ENCODE measurements at regions not wholly inside any gene's neighbourhood (a gene's known extent, or its start where the extent isn't known, plus 50 kb on each side); places are given as distances from the start of the nearest gene placed in this dataset.

DNA sequence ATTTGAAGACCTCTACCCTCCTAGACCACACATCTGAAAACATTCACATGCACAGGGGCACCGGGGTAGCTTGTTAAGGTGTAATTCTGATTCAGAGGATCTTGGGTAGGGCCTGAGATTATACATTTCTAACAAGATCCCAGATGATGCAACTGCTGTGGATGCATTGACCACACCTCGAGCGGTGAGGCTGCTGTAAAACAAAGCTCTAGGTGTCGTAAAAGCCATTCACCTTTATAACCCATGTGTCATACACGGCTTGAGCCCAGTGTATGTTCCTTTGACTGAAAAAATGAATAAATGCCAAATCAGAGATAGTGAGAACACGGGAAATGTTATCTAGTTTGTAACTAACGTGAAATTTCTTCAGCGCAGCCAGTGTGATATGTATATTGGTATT lies 1578.2 kb upstream of the WWC1 start:
- no peaks in the 10 kb centered on the region for H3K27me3 ChIP-seq (ENCODE audit: control insufficient read depth, insufficient read depth, low read length)
- H3K36me3 ChIP-seq (ENCODE audit: control insufficient read depth, insufficient read depth, low read length): no peaks in the 10 kb centered on the region
- H3K27ac Mint-ChIP-seq: no peak overlapping the region
- TF ChIP-seq CTCF (IDR thresholded peaks at IDR 0.05): no peak
- peaks cover 11% of the 10 kb centered on the region for H3K9me3 ChIP-seq (ENCODE audit: control insufficient read depth, insufficient read depth, low read length)
- H3K4me1 Mint-ChIP-seq: no peaks in the 10 kb centered on the region
- peaks cover 2 to 19% of the 10 kb centered on the region in 2 donors for H3K9me3 Mint-ChIP-seq
- no peaks in the 10 kb centered on the region for H3K4me1 ChIP-seq (ENCODE audit: control insufficient read depth, insufficient read depth, low read length)
- no peak for ATAC-seq
- intact Hi-C loops (cut with micrococcal nuclease): no loop called here
- no peaks in the 10 kb centered on the region for H3K36me3 Mint-ChIP-seq
- no peaks in the 10 kb centered on the region for H3K27me3 Mint-ChIP-seq (ENCODE audit: low read depth in 2 of 2)
- H3K4me3 ChIP-seq (ENCODE audit: low read length): no peak overlapping the region
- H3K4me3 Mint-ChIP-seq: no peak overlapping the region
- WGBS (ENCODE audit: insufficient coverage): 80% methylated on average over 8 of the region's 8 CpGs
- no peak overlapping the region for H3K27ac ChIP-seq (ENCODE audit: low read length)
- no peak for DNase-seq

DNA sequence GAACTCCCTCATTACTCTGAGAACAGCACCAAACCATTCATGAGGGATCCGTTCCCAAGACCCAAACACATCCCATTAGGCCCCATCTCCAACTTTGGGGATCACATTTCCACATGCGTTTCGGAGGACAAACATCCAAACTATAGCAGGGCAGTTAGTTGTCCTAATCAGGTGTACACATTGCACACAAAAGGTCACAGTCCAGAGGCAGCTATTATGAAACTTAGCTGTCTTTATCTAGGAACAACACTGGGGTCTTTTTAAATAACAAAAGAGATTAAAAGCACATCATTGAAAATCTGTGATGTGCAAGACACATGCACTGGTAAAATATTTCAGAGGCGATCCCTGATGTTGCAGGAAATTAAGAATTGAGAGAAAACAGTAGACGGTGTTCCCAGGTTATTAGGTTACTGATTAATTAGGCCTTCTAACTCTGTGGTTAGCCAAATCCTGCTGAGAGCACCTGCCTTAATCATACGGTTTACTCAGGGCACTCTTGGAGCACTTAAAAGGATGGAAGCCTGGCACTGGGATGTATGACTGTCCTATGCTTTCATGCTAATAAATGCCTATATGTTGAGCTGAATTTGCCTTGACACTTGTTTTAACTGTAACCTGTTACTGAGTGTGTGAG lies 1574.5 kb upstream of the WWC1 start:
- H3K4me3 ChIP-seq (ENCODE audit: low read length): no peak overlapping the region
- no peaks in the 10 kb centered on the region for H3K36me3 ChIP-seq (ENCODE audit: control insufficient read depth, insufficient read depth, low read length)
- peaks cover 8 to 29% of the 10 kb centered on the region in 2 donors for H3K9me3 Mint-ChIP-seq
- no peak overlapping the region for H3K27ac ChIP-seq (ENCODE audit: low read length)
- H3K27me3 ChIP-seq (ENCODE audit: control insufficient read depth, insufficient read depth, low read length): no peaks in the 10 kb centered on the region
- no peak for DNase-seq
- TF ChIP-seq CTCF (IDR thresholded peaks at IDR 0.05): no peak
- H3K9me3 ChIP-seq (ENCODE audit: control insufficient read depth, insufficient read depth, low read length): peaks cover 15% of the 10 kb centered on the region
- H3K4me1 ChIP-seq (ENCODE audit: control insufficient read depth, insufficient read depth, low read length): no peaks in the 10 kb centered on the region
- no peak for ATAC-seq
- H3K36me3 Mint-ChIP-seq: no peaks in the 10 kb centered on the region
- H3K27me3 Mint-ChIP-seq (ENCODE audit: low read depth in 2 of 2): no peaks in the 10 kb centered on the region
- intact Hi-C loops (cut with micrococcal nuclease): no loop called here
- no peak overlapping the region for H3K4me3 Mint-ChIP-seq
- H3K4me1 Mint-ChIP-seq: no peaks in the 10 kb centered on the region
- WGBS (ENCODE audit: insufficient coverage): 80% methylated on average over 6 of the region's 6 CpGs
- H3K27ac Mint-ChIP-seq: no peak overlapping the region

GRCh38 chr5:166719991-166720390 lies 1571.5 kb upstream of the WWC1 start:
- DNase-seq: no peak
- intact Hi-C loops (cut with micrococcal nuclease): no loop called here

More at GRCh38 chr5:166719991-166720390, 1571.5 kb upstream of the WWC1 start:
- Mint-ChIP-seq H3K4me1 (no peaks in the 10 kb centered on the region), H3K9me3 (peaks cover 9 to 23% of the 10 kb centered on the region in 2 donors), H3K27ac (no peak overlapping the region), H3K36me3 (no peaks in the 10 kb centered on the region), H3K4me3 (no peak overlapping the region), H3K27me3 (ENCODE audit: low read depth in 2 of 2) (no peaks in the 10 kb centered on the region)
- no CpG with 5 or more reads among the region's 2 CpGs for WGBS (ENCODE audit: insufficient coverage)
- H3K27ac ChIP-seq (ENCODE audit: low read length): no peak overlapping the region
- no peak overlapping the region for H3K4me3 ChIP-seq (ENCODE audit: low read length)
- H3K36me3 ChIP-seq (ENCODE audit: control insufficient read depth, insufficient read depth, low read length): no peaks in the 10 kb centered on the region
- H3K4me1 ChIP-seq (ENCODE audit: control insufficient read depth, insufficient read depth, low read length): no peaks in the 10 kb centered on the region
- ATAC-seq: no peak
- H3K27me3 ChIP-seq (ENCODE audit: control insufficient read depth, insufficient read depth, low read length): no peaks in the 10 kb centered on the region
- no peak for TF ChIP-seq CTCF (IDR thresholded peaks at IDR 0.05)
- H3K9me3 ChIP-seq (ENCODE audit: control insufficient read depth, insufficient read depth, low read length): peaks cover 9% of the 10 kb centered on the region

Data from natural killer cell (primary cell).